ENCODE measurements at regions not wholly inside any gene's neighbourhood (a gene's known extent, or its start where the extent isn't known, plus 50 kb on each side); places are given as distances from the start of the nearest gene placed in this dataset.

DNA sequence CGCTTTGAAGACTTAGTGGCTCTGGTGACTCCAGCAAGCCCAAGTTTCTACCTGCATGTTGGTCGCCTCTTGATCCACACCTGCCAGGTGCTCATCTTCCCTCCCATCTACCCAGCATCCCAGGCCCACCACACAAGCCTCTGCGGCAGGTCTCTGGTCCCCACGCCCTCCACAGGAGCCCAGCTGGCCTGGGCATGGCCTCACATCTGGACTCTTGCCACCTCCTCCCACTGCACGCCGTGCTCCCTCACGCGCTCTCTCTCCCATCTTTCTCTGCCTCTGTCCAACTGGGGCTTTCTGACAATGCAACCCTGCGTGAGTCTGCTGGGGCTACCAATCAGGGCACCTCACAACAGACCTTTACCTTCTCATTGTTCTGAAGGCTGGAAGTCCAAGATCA lies 50.2 kb upstream of the FGFR2 start:
- DNase-seq (ENCODE audit: low spot score), result no peak

DNA sequence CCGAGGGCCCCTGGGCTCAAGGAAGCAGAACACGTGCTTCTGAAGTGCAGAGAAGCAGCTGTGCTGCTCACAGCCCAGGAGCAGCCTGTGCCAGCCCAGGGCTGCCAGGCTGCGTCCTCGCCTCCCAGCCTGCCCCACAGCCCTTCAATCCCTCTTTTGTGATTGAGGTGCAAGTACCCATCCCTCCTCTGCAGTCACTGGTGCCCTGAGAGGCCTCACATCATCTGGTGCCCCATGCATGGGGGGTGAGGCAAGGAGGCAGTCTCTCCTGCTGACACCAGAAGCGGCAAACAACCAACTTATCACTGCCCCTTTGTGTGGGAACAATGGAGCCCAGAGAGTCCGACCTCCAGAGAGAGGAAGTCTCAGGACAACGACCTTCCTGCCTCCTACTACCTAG lies 49.8 kb upstream of the FGFR2 start:
- TF ChIP-seq, protein P1, sequence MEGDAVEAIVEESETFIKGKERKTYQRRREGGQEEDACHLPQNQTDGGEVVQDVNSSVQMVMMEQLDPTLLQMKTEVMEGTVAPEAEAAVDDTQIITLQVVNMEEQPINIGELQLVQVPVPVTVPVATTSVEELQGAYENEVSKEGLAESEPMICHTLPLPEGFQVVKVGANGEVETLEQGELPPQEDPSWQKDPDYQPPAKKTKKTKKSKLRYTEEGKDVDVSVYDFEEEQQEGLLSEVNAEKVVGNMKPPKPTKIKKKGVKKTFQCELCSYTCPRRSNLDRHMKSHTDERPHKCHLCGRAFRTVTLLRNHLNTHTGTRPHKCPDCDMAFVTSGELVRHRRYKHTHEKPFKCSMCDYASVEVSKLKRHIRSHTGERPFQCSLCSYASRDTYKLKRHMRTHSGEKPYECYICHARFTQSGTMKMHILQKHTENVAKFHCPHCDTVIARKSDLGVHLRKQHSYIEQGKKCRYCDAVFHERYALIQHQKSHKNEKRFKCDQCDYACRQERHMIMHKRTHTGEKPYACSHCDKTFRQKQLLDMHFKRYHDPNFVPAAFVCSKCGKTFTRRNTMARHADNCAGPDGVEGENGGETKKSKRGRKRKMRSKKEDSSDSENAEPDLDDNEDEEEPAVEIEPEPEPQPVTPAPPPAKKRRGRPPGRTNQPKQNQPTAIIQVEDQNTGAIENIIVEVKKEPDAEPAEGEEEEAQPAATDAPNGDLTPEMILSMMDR (IDR thresholded peaks at IDR 0.05; ENCODE audit: extremely low read depth, missing control alignments), result no peak
- DNase-seq (ENCODE audit: low spot score), result no peak

More for the DNA sequence above, 50.2 kb upstream of the FGFR2 start:
- TF ChIP-seq, protein P1 (IDR thresholded peaks at IDR 0.05; ENCODE audit: extremely low read depth, missing control alignments), result no peak

Data from GM20000 (cell line).